CD14-positive monocyte (primary cell): ENCODE measurements at regions not wholly inside any gene's neighbourhood (a gene's known extent, or its start where the extent isn't known, plus 50 kb on each side); places are given as distances from the start of the nearest gene placed in this dataset.

Experiments used
- DNase-seq, 3 donors: peaks; one replicate each; pipeline ENCODE4 v3.0.0-alpha.2; 2011 to 2022
- H2AFZ ChIP-seq: 2 replicates; pipeline ENCODE4 v1.6.0; 2012; ENCODE audit warnings: mild to moderate bottlenecking, low read depth, low read length, inconsistent platforms; ENCODE audit not compliant: insufficient read depth, poor library complexity, severe bottlenecking
- H3K27ac ChIP-seq, 2 donors: 1 replicate in 1 of 2; 2 replicates in 1 of 2; pipeline ENCODE4 v1.5.1; 2012 to 2013; ENCODE audit warnings: low read length in 2 of 2, control low read depth in 1 of 2, inconsistent platforms in 1 of 2, low read depth in 1 of 2, mild to moderate bottlenecking in 1 of 2
- H3K27me3 ChIP-seq, 2 donors: one replicate each; pipeline versions ENCODE4 v1.6.0 to v1.6.1; 2011 to 2013; ENCODE audit warnings: low read length in 2 of 2; ENCODE audit not compliant: control insufficient read depth in 2 of 2, insufficient read depth in 2 of 2
- H3K36me3 ChIP-seq, 2 donors: replicated peaks in 1 of 2; 1 replicate in 1 of 2; 2 replicates in 1 of 2; pipeline versions ENCODE4 v1.5.1 to v1.6.1; 2012 to 2013; ENCODE audit warnings: low read length in 2 of 2, control low read depth in 1 of 2, inconsistent platforms in 1 of 2, mild to moderate bottlenecking in 1 of 2; ENCODE audit not compliant: insufficient read depth in 2 of 2, control insufficient read depth in 1 of 2
- H3K4me1 ChIP-seq, 2 donors: 1 replicate in 1 of 2; 2 replicates in 1 of 2; pipeline versions ENCODE4 v1.5.1 to v1.6.1; 2012 to 2013; ENCODE audit warnings: low read length in 2 of 2, control low read depth in 1 of 2, inconsistent platforms in 1 of 2, mild to moderate bottlenecking in 1 of 2, moderate library complexity in 1 of 2; ENCODE audit not compliant: insufficient read depth in 2 of 2, control insufficient read depth in 1 of 2
- H3K4me2 ChIP-seq: replicated peaks from 2 replicates; pipeline ENCODE3; 2012; ENCODE audit warnings: low read length, moderate library complexity, mild to moderate bottlenecking; ENCODE audit not compliant: poor library complexity, severe bottlenecking; ENCODE audit errors: extremely low read depth
- H3K4me3 ChIP-seq, 3 experiments: fragments of 200-600 bp in 1 of 3; sonication (generic) in 1 of 3; replicated peaks in 1 of 3; 1 replicate in 2 of 3; 2 replicates in 1 of 3; pipeline ENCODE4 v1.5.1; 2011 to 2013; ENCODE audit warnings: low read length in 3 of 3, mild to moderate bottlenecking in 3 of 3, control low read depth in 2 of 3, low read depth in 2 of 3, inconsistent platforms in 1 of 3, moderate library complexity in 1 of 3
- H3K79me2 ChIP-seq: 2 replicates; pipeline ENCODE4 v1.6.0; 2012; ENCODE audit warnings: mild to moderate bottlenecking, control low read depth, inconsistent platforms, low read length, moderate library complexity; ENCODE audit not compliant: insufficient read depth
- H3K9ac ChIP-seq: 2 replicates; pipeline ENCODE4 v1.6.0; 2017; ENCODE audit warnings: low read length, mild to moderate bottlenecking; ENCODE audit not compliant: insufficient read depth, poor library complexity, severe bottlenecking
- H3K9me3 ChIP-seq, 2 donors: replicated peaks in 1 of 2; 1 replicate in 1 of 2; 2 replicates in 1 of 2; pipeline versions ENCODE4 v1.5.1 to v1.6.1; 2012 to 2013; ENCODE audit warnings: low read length in 2 of 2, control low read depth in 1 of 2; ENCODE audit not compliant: control insufficient read depth in 1 of 2, insufficient read depth in 1 of 2
- H4K20me1 ChIP-seq: 2 replicates; pipeline ENCODE4 v1.6.0; 2012; ENCODE audit warnings: mild to moderate bottlenecking, low read length, control low read depth, moderate library complexity; ENCODE audit not compliant: insufficient read depth
- H3K27ac Mint-ChIP-seq, 7 donors: one replicate each; pipeline ENCODE4 v1.8.0; 2020; ENCODE audit warnings: mild to moderate bottlenecking in 7 of 7, mixed read lengths in 7 of 7, moderate library complexity in 6 of 7, inconsistent platforms in 2 of 7
- H3K27me3 Mint-ChIP-seq, 3 donors: one replicate each; pipeline ENCODE4 v1.8.0; 2021 to 2022; ENCODE audit warnings: low read depth in 3 of 3, mild to moderate bottlenecking in 3 of 3, mixed read lengths in 3 of 3, moderate library complexity in 3 of 3, inconsistent platforms in 1 of 3
- H3K36me3 Mint-ChIP-seq, 2 donors: one replicate each; pipeline ENCODE4 v1.8.0; 2020; ENCODE audit warnings: mixed read lengths in 2 of 2, inconsistent platforms in 1 of 2, mild to moderate bottlenecking in 1 of 2
- H3K4me1 Mint-ChIP-seq: one replicate; pipeline ENCODE4 v1.8.0; 2020; ENCODE audit warnings: mild to moderate bottlenecking, mixed read lengths
- H3K4me3 Mint-ChIP-seq, 2 donors: one replicate each; pipeline ENCODE4 v1.8.0; 2020; ENCODE audit warnings: mild to moderate bottlenecking in 2 of 2, mixed read lengths in 2 of 2, moderate library complexity in 1 of 2
- H3K9me3 Mint-ChIP-seq, 7 donors: one replicate each; pipeline ENCODE4 v1.8.0; 2020 to 2022; ENCODE audit warnings: mixed read lengths in 7 of 7, mild to moderate bottlenecking in 6 of 7, moderate library complexity in 6 of 7, inconsistent platforms in 2 of 7
- CTCF ChIP-seq: fragments of 200-600 bp; IDR thresholded peaks from one replicate; pipeline ENCODE4 v1.8.0; 2022; ENCODE audit warnings: antibody characterized with exemption, mild to moderate bottlenecking
- WGBS: methylation state at CpG from one replicate; pipeline ENCODE4 v1.1.5; 2013; ENCODE audit warnings: missing lambda C conversion rate; ENCODE audit not compliant: insufficient coverage; 5-methylcytosine and 5-hydroxymethylcytosine counted together
- intact Hi-C, 2 donors: fragments of 100-400 bp; cut with micrococcal nuclease; formaldehyde crosslinking; loops; one replicate each; pipeline versions ENCODE4 v1.15.0 to v1.15.1; 2023

GRCh38 chrX:112513154-112513553, 166.6 kb downstream of the LHFPL1 start:
- no CpG with 5 or more reads among the region's 3 CpGs for WGBS
- TF ChIP-seq CTCF, result no peak

GRCh38 chrX:112512509-112512908, 167.2 kb downstream of the LHFPL1 start:
- intact Hi-C loops, result no loop called here
- Histone ChIP-seq H3K27ac (no peak overlapping the region), H3K4me2 (no peak overlapping the region), H4K20me1 (no peaks in the 10 kb centered on the region), H3K4me1 (no peaks in the 10 kb centered on the region), H3K36me3 (no peaks in the 10 kb centered on the region), H3K9ac (no peak overlapping the region), H3K27me3 (no peaks in the 10 kb centered on the region), H2AFZ (no peak overlapping the region), H3K9me3 (peaks cover 0 to 7% of the 10 kb centered on the region in 2 donors), H3K79me2 (no peaks in the 10 kb centered on the region), H3K4me3 (no peak overlapping the region)
- no peak for TF ChIP-seq CTCF
- no peak for DNase-seq
- Mint-ChIP-seq H3K36me3 (no peaks in the 10 kb centered on the region), H3K4me3 (no peak overlapping the region), H3K4me1 (no peaks in the 10 kb centered on the region), H3K27me3 (peaks cover 0 to 1% (median 0%) of the 10 kb centered on the region in 3 donors), H3K27ac (no peak overlapping the region), H3K9me3 (peaks cover 2 to 14% (median 4%) of the 10 kb centered on the region in 7 donors)
- no CpG with 5 or more reads among the region's 3 CpGs for WGBS

More at GRCh38 chrX:112513154-112513553, 166.6 kb downstream of the LHFPL1 start:
- Histone ChIP-seq H3K9ac (no peak overlapping the region), H3K27me3 (no peaks in the 10 kb centered on the region), H3K36me3 (no peaks in the 10 kb centered on the region), H2AFZ (no peak overlapping the region), H3K4me1 (no peaks in the 10 kb centered on the region), H3K9me3 (peaks cover 0 to 7% of the 10 kb centered on the region in 2 donors), H3K4me2 (no peak overlapping the region), H3K27ac (no peak overlapping the region), H4K20me1 (no peaks in the 10 kb centered on the region), H3K4me3 (no peak overlapping the region), H3K79me2 (no peaks in the 10 kb centered on the region)
- Mint-ChIP-seq H3K4me1 (no peaks in the 10 kb centered on the region), H3K9me3 (peaks cover 2 to 14% (median 4%) of the 10 kb centered on the region in 7 donors), H3K27ac (no peak overlapping the region), H3K4me3 (no peak overlapping the region), H3K36me3 (no peaks in the 10 kb centered on the region), H3K27me3 (peaks cover 0 to 1% (median 0%) of the 10 kb centered on the region in 3 donors)
- no peak for DNase-seq
- intact Hi-C loops, result no loop called here
